Nephron progenitor cell (in vitro differentiated cells): ENCODE measurements at regions not wholly inside any gene's neighbourhood (a gene's known extent, or its start where the extent isn't known, plus 50 kb on each side); places are given as distances from the start of the nearest gene placed in this dataset.

Experiments used
- DNase-seq: peaks from one replicate; pipeline ENCODE4 v3.0.0; 2021
- H3K27ac Mint-ChIP-seq: 2 replicates; pipeline ENCODE4 v1.8.0; 2021; ENCODE audit warnings: mild to moderate bottlenecking, moderate library complexity, mixed read lengths
- H3K27me3 Mint-ChIP-seq: 2 replicates; pipeline ENCODE4 v1.8.0; 2021; ENCODE audit warnings: mild to moderate bottlenecking, low read depth, mixed read lengths; ENCODE audit not compliant: poor library complexity
- H3K36me3 Mint-ChIP-seq: 2 replicates; pipeline ENCODE4 v1.8.0; 2021; ENCODE audit warnings: low read depth, mixed read lengths
- H3K4me1 Mint-ChIP-seq: 2 replicates; pipeline ENCODE4 v1.8.0; 2021; ENCODE audit warnings: mixed read lengths
- H3K4me3 Mint-ChIP-seq: 2 replicates; pipeline ENCODE4 v1.8.0; 2021; ENCODE audit warnings: mild to moderate bottlenecking, moderate library complexity, mixed read lengths
- H3K9me3 Mint-ChIP-seq: 2 replicates; pipeline ENCODE4 v1.8.0; 2021; ENCODE audit warnings: mild to moderate bottlenecking, moderate library complexity, mixed read lengths
- CTCF ChIP-seq: fragments of 200-600 bp; sonication (generic); IDR thresholded peaks from 2 replicates; pipeline ENCODE4 v1.5.0; 2021; ENCODE audit warnings: antibody characterized with exemption

DNA sequence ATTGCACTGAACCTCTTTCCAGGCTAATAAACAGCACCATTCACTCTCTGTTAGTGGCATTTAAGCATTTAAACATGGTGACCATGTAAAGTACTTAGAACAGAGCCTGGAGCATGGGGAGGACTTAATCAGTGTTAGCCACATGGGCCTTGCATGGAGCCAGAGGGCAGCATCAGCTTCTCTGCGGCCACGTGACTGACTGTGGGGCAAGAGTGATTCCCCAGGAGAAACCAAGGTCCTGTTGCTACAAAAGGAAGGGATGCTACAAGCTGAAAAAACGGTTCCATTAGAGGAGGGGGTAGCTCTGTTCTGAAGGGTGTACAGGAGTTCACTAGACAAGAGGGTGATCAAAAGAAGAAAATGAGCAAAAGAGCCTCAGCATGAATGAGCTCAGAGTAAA, 256.8 kb downstream of the MATN1 start:
- Mint-ChIP-seq H3K36me3 (no peaks in the 10 kb centered on the region), H3K27me3 (peaks cover 22% of the 10 kb centered on the region), H3K4me3 (no peak overlapping the region), H3K27ac (no peak overlapping the region), H3K4me1 (no peaks in the 10 kb centered on the region), H3K9me3 (no peaks in the 10 kb centered on the region)
- no peak for DNase-seq
- TF ChIP-seq CTCF, result no peak

DNA sequence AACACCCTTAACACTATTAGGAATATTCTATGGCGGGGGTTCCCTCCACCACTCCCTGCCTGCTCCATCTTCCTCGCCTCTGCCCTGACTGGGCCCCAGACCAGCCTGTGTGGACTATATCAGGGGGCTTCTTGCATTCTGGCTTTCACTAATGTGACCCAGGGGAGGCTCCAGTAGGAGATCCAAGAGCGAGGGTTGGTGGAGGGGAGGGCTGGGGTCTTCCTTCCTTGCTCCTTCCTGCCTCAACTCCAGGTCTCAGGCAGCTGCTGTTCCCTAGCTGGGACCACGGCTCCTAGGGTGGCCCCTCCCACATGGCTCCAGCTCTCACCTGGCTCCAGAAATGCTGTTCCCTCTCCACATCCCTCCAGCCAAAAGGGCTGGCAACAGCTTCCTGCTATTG, 257.4 kb downstream of the MATN1 start:
- no peaks in the 10 kb centered on the region for H3K9me3 Mint-ChIP-seq
- H3K4me3 Mint-ChIP-seq, result no peak overlapping the region
- peaks cover 22% of the 10 kb centered on the region for H3K27me3 Mint-ChIP-seq
- H3K27ac Mint-ChIP-seq, result no peak overlapping the region
- H3K36me3 Mint-ChIP-seq, result no peaks in the 10 kb centered on the region
- no peak for DNase-seq
- TF ChIP-seq CTCF, result no peak
- H3K4me1 Mint-ChIP-seq, result no peaks in the 10 kb centered on the region

DNA sequence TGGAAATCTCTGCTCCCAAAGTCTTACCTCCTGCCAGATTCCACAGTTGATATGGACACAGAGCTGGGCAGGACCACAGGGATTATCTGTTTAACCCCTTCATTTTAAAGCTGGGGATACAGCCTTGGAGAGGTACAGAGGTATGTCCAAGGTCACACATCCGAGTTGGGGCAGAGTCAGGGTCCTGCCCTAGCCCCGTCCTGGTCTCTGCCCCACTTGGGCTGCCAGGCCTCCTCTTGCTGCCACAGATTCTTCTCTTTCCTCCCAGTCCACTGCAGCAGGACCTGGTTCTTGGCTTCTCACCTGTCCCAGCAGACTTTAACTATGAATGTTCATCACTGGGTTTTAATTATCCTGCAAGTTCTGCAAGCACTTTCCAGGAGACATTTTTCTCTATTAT, 258.3 kb downstream of the MATN1 start:
- TF ChIP-seq CTCF, result no peak
- Mint-ChIP-seq H3K9me3 (peaks cover 4% of the 10 kb centered on the region), H3K4me1 (no peaks in the 10 kb centered on the region), H3K27ac (no peak overlapping the region), H3K4me3 (no peak overlapping the region), H3K27me3 (peaks cover 21% of the 10 kb centered on the region), H3K36me3 (no peaks in the 10 kb centered on the region)
- DNase-seq, result no peak

- no peak for TF ChIP-seq CTCF
- Mint-ChIP-seq H3K27ac (no peak overlapping the region), H3K4me1 (no peaks in the 10 kb centered on the region), H3K27me3 (peaks cover 14% of the 10 kb centered on the region), H3K9me3 (peaks cover 10% of the 10 kb centered on the region), H3K4me3 (no peak overlapping the region), H3K36me3 (no peaks in the 10 kb centered on the region)
- DNase-seq, result no peak
These were observed 259.2 kb downstream of the MATN1 start for GRCh38 chr1:30464187-30464617.

DNA sequence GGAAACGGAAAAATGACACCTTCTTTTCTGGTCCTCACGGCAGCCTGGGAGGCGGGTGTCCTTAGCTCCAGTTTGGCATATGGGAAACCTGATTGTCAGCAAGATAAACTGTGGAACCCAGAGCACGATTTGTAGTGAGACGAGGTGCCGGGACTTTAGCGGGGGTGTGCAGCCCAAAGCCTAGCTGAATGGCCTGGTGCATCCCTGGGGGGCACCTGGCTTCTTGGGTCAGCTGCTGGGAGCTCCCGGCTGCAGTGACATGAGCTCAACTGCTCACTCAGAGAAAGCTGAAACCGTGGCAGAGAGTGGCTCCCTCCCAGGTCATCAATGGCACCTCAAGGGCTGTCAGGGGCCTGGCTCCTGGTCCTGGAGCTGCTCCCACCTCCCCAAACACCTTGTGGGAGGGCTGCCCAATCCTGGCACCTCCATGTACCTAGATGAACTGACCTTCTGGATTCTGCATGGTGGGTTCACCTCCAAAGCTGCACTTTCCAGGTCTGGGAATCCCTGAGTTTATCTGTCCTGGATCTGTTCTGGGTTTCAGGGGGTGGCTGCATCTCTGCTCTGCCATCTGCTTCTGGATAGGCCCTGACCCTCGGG, 260.5 kb downstream of the MATN1 start:
- Mint-ChIP-seq H3K36me3 (no peaks in the 10 kb centered on the region), H3K9me3 (peaks cover 20% of the 10 kb centered on the region), H3K4me1 (no peaks in the 10 kb centered on the region), H3K4me3 (no peak overlapping the region), H3K27ac (no peak overlapping the region), H3K27me3 (peaks cover 15% of the 10 kb centered on the region)
- DNase-seq, result no peak
- no peak for TF ChIP-seq CTCF

GRCh38 chr1:30462166-30462565, 261.2 kb downstream of the MATN1 start:
- H3K4me1 Mint-ChIP-seq, result no peaks in the 10 kb centered on the region
- no peak overlapping the region for H3K4me3 Mint-ChIP-seq
- peaks cover 27% of the 10 kb centered on the region for H3K9me3 Mint-ChIP-seq
- no peaks in the 10 kb centered on the region for H3K36me3 Mint-ChIP-seq
- H3K27me3 Mint-ChIP-seq, result peaks cover 23% of the 10 kb centered on the region
- no peak for TF ChIP-seq CTCF
- H3K27ac Mint-ChIP-seq, result no peak overlapping the region
- DNase-seq, result no peak
